ENCODE measurements at regions not wholly inside any gene's neighbourhood (a gene's known extent, or its start where the extent isn't known, plus 50 kb on each side); places are given as distances from the start of the nearest gene placed in this dataset.

DNA sequence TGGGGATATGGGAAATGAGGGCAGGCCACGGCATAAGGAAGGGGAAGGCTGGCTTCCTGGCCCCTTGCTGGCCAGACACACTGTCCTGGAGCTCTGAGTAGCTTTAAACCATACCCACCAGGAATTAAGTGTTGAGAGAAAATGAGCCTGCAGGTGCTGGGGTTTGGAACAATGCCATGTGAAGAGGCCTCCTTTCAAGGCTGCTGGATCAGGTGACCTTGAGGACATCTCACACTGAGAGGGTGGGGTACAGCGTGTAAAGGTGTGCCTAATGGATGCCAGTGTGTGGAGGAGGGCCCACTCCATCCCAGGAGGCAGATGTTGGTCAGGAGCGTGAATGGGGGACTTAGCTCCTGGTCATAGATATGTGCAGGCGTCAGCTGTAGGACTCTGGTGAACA, 74.8 kb upstream of the MLN start:
- TF ChIP-seq EZH2phosphoT487 (IDR thresholded peaks at IDR 0.05; ENCODE audit: borderline replicate concordance, low read length), result no peak
- TF ChIP-seq, protein P1, sequence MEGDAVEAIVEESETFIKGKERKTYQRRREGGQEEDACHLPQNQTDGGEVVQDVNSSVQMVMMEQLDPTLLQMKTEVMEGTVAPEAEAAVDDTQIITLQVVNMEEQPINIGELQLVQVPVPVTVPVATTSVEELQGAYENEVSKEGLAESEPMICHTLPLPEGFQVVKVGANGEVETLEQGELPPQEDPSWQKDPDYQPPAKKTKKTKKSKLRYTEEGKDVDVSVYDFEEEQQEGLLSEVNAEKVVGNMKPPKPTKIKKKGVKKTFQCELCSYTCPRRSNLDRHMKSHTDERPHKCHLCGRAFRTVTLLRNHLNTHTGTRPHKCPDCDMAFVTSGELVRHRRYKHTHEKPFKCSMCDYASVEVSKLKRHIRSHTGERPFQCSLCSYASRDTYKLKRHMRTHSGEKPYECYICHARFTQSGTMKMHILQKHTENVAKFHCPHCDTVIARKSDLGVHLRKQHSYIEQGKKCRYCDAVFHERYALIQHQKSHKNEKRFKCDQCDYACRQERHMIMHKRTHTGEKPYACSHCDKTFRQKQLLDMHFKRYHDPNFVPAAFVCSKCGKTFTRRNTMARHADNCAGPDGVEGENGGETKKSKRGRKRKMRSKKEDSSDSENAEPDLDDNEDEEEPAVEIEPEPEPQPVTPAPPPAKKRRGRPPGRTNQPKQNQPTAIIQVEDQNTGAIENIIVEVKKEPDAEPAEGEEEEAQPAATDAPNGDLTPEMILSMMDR (IDR thresholded peaks at IDR 0.05; ENCODE audit: low read depth, low read length, poor library complexity, severe bottlenecking), result no peak
